Panc1 (cell line): ENCODE measurements at regions not wholly inside any gene's neighbourhood (a gene's known extent, or its start where the extent isn't known, plus 50 kb on each side); places are given as distances from the start of the nearest gene placed in this dataset.

ENCODE experiments used
- ATAC-seq: fragments of 200-7000 bp; cut with Tn5 transposase; 2 replicates; pipeline ENCODE4 v1.9.1; 2020; ENCODE audit warnings: mild to moderate bottlenecking, moderate library complexity
- BruUV-seq: library from RNA; stranded (reverse); fragments of 400-500 nt; replicated peaks from 2 replicates; lab custom pipeline; 2021; lab: Mats Ljungman, UMichigan
- CTCF ChIA-PET: fragments of 300-600 bp; sonication (Branson Sonifier 250); formaldehyde crosslinking; loops from one replicate; lab custom pipeline; 2022; ENCODE audit warnings: antibody characterized with exemption; lab: Charles Lee
- POLR2A ChIA-PET: fragments of 300-600 bp; sonication (Branson Sonifier 250); formaldehyde crosslinking; loops from one replicate; lab custom pipeline; 2022; ENCODE audit warnings: antibody characterized with exemption; lab: Charles Lee
- DNase-seq: peaks from one replicate; pipeline ENCODE4 v3.0.0-alpha.2; 2010; ENCODE audit warnings: low read depth, low spot score
- H3K27ac ChIP-seq: 2 replicates; pipeline ENCODE4 v1.5.1; 2011; ENCODE audit warnings: mild to moderate bottlenecking, low read length, inconsistent platforms
- H3K27me3 ChIP-seq: fragments of 200-500 bp; sonication (Bioruptor generic); 2 replicates; pipeline ENCODE4 v1.6.0; 2014; ENCODE audit warnings: low read length, inconsistent platforms; ENCODE audit not compliant: control insufficient read depth, insufficient read depth
- H3K36me3 ChIP-seq: fragments of 200-500 bp; sonication (Bioruptor generic); 2 replicates; pipeline ENCODE4 v1.5.1; 2014; ENCODE audit warnings: inconsistent platforms, mild to moderate bottlenecking, low read length, moderate library complexity; ENCODE audit not compliant: control insufficient read depth, insufficient read depth
- H3K4me1 ChIP-seq: 2 replicates; pipeline ENCODE4 v1.5.1; 2011; ENCODE audit warnings: inconsistent platforms, mild to moderate bottlenecking, low read length, moderate library complexity; ENCODE audit not compliant: control insufficient read depth, insufficient read depth
- H3K4me3 ChIP-seq, 2 experiments: 2 replicates each; pipeline ENCODE4 v1.5.1; 2011 to 2012; ENCODE audit warnings: low read depth in 2 of 2, low read length in 2 of 2, mild to moderate bottlenecking in 2 of 2, inconsistent platforms in 1 of 2, moderate library complexity in 1 of 2
- H3K9me3 ChIP-seq: fragments of 200-500 bp; sonication (Bioruptor generic); 2 replicates; pipeline ENCODE4 v1.5.1; 2014; ENCODE audit warnings: low read depth, mild to moderate bottlenecking, inconsistent platforms, low read length, moderate library complexity; ENCODE audit not compliant: control insufficient read depth, insufficient read depth
- CTCF ChIP-seq: fragments of 450-650 bp; IDR thresholded peaks from 2 replicates; pipeline ENCODE4 v1.5.1; 2017; ENCODE audit warnings: mild to moderate bottlenecking
- POLR2AphosphoS5 ChIP-seq: IDR thresholded peaks from 2 replicates; pipeline ENCODE4 v1.6.1; 2012; ENCODE audit warnings: mild to moderate bottlenecking, low read depth, low read length, moderate library complexity
- SIN3A ChIP-seq: IDR thresholded peaks from 2 replicates; pipeline ENCODE4 v1.6.1; 2012; ENCODE audit warnings: low read depth, mild to moderate bottlenecking, low read length, moderate library complexity, borderline replicate concordance; ENCODE audit not compliant: insufficient read depth
- TCF7L2 ChIP-seq: IDR thresholded peaks from 2 replicates; pipeline ENCODE4 v1.6.1; 2011; ENCODE audit warnings: mild to moderate bottlenecking, low read depth, low read length, inconsistent platforms
- in situ Hi-C: cut with HindIII; loops from 2 replicates; pipeline ENCODE4 v1.10.0; 2016; ENCODE audit warnings: low sequenced_read_pairs, low pct_unique_long_range_greater_than_20kb
- intact Hi-C: fragments of 100-400 bp; cut with micrococcal nuclease; formaldehyde crosslinking; loops from one replicate; pipeline ENCODE4 v1.10.0; 2022; ENCODE audit not compliant: unreplicated experiment
- TF ChIP-seq, protein P1 (sequence below), 2 experiments: IDR thresholded peaks; 2 replicates each; pipeline ENCODE4 v1.6.1; 2011 to 2012; ENCODE audit warnings: low read depth in 2 of 2, control low read depth in 1 of 2, low read length in 1 of 2, mild to moderate bottlenecking in 1 of 2, moderate library complexity in 1 of 2; ENCODE audit not compliant: insufficient read depth in 1 of 2

GRCh38 chr21:40905251-40905650 is 58.3 kb upstream of the DSCAM start:
- DNase-seq = no peak
- Histone ChIP-seq H3K27me3 (no peaks in the 10 kb centered on the region), H3K9me3 (no peaks in the 10 kb centered on the region), H3K4me1 (no peaks in the 10 kb centered on the region), H3K4me3 (no peak overlapping the region), H3K36me3 (no peaks in the 10 kb centered on the region), H3K27ac (no peak overlapping the region)
- TF ChIP-seq TCF7L2 (no peak), SIN3A (no peak), CTCF (no peak), POLR2AphosphoS5 (no peak)
- TF ChIP-seq, protein P1, sequence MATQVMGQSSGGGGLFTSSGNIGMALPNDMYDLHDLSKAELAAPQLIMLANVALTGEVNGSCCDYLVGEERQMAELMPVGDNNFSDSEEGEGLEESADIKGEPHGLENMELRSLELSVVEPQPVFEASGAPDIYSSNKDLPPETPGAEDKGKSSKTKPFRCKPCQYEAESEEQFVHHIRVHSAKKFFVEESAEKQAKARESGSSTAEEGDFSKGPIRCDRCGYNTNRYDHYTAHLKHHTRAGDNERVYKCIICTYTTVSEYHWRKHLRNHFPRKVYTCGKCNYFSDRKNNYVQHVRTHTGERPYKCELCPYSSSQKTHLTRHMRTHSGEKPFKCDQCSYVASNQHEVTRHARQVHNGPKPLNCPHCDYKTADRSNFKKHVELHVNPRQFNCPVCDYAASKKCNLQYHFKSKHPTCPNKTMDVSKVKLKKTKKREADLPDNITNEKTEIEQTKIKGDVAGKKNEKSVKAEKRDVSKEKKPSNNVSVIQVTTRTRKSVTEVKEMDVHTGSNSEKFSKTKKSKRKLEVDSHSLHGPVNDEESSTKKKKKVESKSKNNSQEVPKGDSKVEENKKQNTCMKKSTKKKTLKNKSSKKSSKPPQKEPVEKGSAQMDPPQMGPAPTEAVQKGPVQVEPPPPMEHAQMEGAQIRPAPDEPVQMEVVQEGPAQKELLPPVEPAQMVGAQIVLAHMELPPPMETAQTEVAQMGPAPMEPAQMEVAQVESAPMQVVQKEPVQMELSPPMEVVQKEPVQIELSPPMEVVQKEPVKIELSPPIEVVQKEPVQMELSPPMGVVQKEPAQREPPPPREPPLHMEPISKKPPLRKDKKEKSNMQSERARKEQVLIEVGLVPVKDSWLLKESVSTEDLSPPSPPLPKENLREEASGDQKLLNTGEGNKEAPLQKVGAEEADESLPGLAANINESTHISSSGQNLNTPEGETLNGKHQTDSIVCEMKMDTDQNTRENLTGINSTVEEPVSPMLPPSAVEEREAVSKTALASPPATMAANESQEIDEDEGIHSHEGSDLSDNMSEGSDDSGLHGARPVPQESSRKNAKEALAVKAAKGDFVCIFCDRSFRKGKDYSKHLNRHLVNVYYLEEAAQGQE (IDR thresholded peaks at IDR 0.05; ENCODE audit: insufficient read depth in 1 of 2, low read depth in 2 of 2, low read length in 1 of 2) = no peak
- no peak for ATAC-seq
- no TSS peak for BruUV-seq
- intact Hi-C loops (no loop called here), in situ Hi-C loops (no loop called here)
- ChIA-PET CTCF (no interaction called here), POLR2A (no interaction called here)

- in situ Hi-C loops (no loop called here), intact Hi-C loops (no loop called here)
- BruUV-seq = no TSS peak
- ChIA-PET POLR2A (no interaction called here), CTCF (no interaction called here)
- no peak for ATAC-seq
- TF ChIP-seq CTCF = no peak
- no peak for TF ChIP-seq TCF7L2
- no peak for TF ChIP-seq SIN3A
- TF ChIP-seq POLR2AphosphoS5 = no peak
- TF ChIP-seq, protein P1 (IDR thresholded peaks at IDR 0.05; ENCODE audit: insufficient read depth in 1 of 2, low read depth in 2 of 2, low read length in 1 of 2) = no peak
- H3K4me3 ChIP-seq = no peak overlapping the region
- H3K27ac ChIP-seq = no peak overlapping the region
- no peaks in the 10 kb centered on the region for H3K9me3 ChIP-seq
- no peaks in the 10 kb centered on the region for H3K4me1 ChIP-seq
- H3K36me3 ChIP-seq = no peaks in the 10 kb centered on the region
- no peak for DNase-seq
- no peaks in the 10 kb centered on the region for H3K27me3 ChIP-seq
These were observed 65.4 kb upstream of the DSCAM start for GRCh38 chr21:40912375-40912774.
